Head of caudate nucleus (tissue), 42 donors: ENCODE measurements at regions not wholly inside any gene's neighbourhood (a gene's known extent, or its start where the extent isn't known, plus 50 kb on each side); places are given as distances from the start of the nearest gene placed in this dataset.

Experiments used
- DNase-seq, 42 donors: peaks; one replicate each; pipeline versions ENCODE4 v3.0.0 to v3.0.0-alpha.2; 2020 to 2021; ENCODE audit warnings: mixed read lengths in 7 of 42
- intact Hi-C: fragments of 100-400 bp; cut with DNase I; formaldehyde crosslinking; loops from one replicate; pipeline ENCODE4 v1.15.0; 2022

DNA sequence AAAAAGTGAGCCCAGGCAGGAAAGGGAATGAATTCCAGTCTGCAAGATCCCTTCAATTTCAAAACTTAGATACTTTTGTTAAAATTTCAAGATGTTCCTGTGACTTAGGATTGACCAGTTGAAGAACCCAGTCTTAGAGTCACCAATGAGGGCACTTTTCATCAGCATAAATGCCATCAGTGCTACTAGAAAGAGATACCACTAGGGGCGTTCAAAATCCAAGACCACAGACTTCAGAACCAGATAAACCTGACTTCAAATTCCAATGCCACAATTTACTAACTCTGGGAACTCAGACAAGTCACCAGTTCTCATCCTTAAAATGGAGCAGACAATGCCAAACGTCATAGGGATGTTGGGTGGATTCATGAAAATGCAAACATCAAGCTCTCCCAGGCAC is 523.2 kb downstream of the BUD13 start:
- no peak for DNase-seq
- intact Hi-C loops = no loop called here

DNA sequence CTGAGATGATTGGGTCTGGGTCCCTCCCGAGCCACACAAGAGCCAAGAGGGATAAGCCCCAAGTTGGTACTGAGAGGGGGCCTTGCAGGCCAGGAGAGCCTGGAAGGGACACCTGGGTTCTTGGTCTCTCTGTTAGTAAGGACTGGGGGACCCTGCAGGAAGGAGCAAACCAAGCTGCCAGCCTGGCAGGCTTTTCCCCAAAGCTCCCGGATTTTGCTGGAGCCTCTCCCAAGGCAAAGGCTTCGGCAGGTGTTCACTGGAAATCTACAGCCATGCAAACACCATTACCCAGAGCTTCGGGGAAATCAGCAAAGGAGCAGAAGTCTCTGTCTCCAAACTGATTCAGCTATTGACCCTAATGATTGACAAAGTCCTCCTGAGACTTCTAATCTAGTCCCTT is 527.9 kb downstream of the BUD13 start:
- intact Hi-C loops = no loop called here

DNA sequence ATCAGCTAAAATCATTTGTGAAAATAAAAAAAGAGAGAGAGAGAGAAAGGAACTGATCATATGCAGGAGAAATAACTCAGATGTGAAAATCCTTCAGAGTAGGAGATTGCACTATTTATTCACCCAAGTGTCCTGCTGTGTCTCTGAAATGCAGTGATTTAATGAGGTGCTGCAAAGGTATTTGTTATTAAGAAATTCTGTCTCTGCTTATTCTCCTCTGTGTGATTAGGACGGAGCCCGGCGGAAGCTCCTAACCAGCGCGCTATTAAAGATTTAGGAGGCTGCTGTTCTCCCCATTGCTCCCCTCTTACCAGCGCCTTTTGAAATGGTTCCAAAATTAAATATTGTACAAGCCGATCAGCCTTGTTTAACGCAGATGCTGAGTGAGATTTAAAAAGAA is 528.3 kb downstream of the BUD13 start:
- DNase-seq = no peak
- intact Hi-C loops = no loop called here

More for the DNA sequence above, 527.9 kb downstream of the BUD13 start:
- no peak for DNase-seq

DNA sequence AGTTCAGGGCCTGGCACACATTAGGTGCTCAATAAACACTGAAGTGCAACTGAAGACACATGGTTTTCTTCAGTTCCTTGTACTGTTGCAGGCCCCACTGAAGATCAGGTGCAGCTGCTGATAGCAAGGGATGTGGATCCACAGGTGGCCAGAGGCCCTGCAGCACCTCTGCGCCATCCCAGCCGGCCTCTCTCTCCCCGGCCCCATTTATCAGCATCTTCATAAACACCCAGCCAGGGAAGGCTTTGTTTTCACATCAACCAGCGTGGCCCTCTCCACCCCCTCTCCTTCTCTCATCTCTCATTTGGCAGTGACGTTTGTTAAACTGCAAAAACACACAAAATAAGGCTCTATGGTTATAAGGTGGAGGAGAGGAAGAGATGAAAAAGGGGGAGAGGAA is 528.8 kb downstream of the BUD13 start:
- DNase-seq = no peak
- intact Hi-C loops = no loop called here

DNA sequence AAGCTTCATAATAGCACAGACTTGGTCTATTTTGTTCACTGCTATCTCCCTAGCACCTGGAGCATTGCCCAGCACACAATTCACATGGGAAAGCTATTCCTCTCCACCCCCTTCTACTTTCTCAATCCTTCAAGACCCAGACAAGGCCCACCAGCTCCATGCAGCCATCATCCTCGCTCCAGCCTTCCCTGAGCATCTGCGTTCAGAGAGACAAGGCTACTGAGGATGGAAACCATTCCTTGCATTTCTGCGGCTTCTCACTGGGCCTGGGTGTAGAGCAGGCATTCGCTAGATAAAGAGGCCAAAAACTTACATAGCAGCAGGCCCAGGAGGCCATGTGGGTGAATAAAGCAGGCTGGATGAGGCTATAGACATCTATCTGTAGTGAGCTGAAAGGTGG is 530.8 kb downstream of the BUD13 start:
- intact Hi-C loops = no loop called here
- DNase-seq = no peak

DNA sequence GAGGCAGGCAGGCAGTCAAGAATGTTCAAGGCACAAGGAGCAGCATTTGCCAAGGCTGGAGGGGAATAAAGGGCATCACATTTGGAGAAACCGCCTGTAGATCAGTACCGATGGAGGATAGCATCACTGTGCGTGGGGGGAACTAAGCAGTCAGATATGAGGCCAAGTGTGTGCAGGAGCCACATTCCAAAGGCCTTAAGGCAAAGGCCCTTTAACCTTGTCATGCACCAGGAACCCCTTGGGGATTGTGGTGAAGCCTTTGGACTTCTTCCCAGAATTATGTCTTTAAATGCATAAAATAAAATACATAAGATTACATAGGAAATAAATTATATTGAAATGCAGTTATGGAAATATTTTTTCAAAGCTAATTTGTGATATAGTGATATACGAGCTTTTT is 532.1 kb downstream of the BUD13 start:
- intact Hi-C loops = no loop called here
- no peak for DNase-seq

DNA sequence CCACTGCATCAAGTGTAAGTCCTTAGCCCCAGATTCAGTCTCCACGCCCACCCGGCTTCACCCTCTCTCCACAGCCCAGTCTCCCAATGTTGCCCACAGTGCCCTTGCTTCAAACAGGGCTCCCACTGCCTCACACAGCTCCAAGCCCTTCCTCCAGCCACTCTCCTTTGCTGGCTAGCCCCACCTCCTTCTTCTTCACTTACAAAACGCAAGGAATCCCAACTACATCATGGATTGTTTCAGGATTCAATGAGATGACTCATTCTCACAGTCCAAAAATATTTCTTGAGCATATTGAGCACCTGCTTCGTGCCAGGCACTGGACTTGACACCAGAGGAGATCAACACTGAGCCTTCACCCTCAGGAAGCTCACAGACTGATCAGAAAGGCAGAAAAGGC is 533.5 kb downstream of the BUD13 start:
- no peak for DNase-seq
- intact Hi-C loops = no loop called here

DNA sequence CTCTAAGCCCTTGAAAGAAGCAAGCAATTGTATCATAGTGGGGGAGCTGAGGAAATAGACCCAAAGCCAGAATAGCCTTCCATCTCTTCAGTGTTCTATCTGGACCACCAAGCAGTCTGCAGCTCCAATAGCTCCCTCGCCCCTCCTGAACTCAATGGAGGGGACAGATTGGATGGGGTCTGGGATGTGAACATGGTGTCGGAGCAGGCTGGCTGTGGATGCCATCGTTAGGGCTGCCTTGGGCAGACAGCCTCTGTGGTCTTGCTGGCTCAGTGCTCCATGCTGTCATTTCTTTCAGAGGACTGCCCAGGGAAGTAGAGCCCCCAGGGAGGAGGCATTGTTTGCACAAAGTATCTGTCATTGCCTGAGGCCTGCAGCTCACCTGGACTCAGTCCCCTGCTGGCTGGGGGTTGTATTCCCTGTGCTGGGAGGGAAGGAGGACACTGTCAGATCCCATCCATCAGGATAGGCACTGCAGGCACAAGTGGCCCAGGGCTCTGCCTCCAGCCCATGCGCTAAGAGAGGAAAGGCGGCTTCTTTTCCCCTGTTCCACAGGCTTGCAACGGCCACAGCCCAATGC is 537.7 kb downstream of the BUD13 start:
- no peak for DNase-seq
- intact Hi-C loops = no loop called here

DNA sequence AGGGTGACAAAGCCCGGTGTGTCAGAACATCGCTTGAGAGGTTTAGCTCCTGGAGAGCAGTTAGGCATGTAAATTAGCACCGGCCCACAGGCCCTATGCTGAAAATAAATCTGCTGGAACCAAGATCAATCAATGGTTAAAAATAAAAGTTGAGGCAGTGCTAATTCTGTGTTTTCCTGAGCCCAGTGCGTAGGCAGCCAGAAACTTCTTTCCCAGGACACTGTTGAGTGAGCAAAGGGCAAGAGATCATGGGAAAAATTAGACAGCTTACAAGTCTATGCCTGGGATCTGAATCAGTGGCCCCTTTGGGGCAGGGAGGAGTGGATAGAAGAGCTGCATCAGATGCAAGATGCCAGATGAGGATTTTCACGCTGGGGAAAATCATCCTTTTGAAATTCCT is 539.2 kb downstream of the BUD13 start:
- DNase-seq = no peak
- intact Hi-C loops = no loop called here

DNA sequence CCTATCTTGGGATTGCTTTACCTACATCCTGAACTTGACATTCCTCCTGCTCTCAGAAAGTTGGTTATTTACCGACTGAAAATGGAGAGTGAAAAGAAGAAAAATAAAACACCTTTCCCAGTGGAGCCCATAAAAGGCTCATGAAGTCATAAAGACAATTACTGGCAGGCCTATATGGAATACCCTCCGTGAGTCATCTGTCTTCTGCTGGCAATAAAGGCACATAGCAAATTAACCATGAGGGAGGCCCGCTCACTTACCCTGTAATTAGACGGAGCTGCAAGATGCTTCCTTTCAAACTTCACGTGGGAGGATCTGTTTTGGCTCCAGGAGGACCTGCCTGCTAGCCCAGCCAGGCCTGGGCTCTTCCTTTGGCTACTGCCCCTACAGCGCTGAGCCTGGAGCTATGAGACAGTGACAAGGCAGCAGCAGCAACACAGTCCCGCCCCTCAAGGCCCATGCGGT is 540.4 kb downstream of the BUD13 start:
- intact Hi-C loops = no loop called here
- no peak for DNase-seq

DNA sequence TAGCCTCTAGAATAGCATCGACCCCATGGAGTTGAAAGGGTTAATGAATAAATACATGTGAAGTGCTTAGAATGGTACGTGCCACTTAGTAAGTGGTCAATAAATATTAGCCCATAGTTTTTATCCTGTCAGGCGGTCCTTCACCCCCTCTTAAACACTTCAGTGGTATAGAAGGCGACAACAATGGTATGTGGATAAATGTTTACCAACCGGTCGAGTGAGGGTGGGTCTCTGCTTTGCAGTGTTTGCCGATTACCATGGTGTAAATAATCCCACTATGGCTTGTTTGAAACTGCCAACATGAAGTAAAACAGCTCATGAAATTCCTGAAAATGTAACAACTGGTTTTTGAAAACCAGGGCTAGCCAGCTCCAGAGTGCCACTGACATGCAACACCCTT is 541.2 kb downstream of the BUD13 start:
- DNase-seq = no peak
- intact Hi-C loops = no loop called here

DNA sequence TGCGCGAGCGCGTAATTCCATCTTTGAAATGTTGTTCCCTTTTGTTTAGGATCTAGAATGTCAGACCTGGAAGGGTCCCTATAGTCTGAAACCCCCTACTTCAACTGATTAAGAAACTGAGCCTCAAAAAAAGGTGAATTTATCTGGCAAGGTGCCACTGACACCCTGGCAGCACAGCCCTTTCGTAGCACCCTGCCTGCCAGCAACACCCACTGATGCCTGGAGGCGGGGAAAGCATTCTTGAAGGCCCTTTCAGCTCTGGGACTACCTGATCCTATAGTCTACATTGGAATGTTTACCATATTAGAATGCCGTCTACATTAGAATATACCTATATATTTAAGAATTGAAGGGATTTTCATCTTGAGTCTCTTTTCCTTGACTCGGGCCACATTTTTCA is 542.3 kb downstream of the BUD13 start:
- intact Hi-C loops = no loop called here
- peak in 4 of 42 donors; percentile 18 to 47 (median 24) for DNase-seq

DNA sequence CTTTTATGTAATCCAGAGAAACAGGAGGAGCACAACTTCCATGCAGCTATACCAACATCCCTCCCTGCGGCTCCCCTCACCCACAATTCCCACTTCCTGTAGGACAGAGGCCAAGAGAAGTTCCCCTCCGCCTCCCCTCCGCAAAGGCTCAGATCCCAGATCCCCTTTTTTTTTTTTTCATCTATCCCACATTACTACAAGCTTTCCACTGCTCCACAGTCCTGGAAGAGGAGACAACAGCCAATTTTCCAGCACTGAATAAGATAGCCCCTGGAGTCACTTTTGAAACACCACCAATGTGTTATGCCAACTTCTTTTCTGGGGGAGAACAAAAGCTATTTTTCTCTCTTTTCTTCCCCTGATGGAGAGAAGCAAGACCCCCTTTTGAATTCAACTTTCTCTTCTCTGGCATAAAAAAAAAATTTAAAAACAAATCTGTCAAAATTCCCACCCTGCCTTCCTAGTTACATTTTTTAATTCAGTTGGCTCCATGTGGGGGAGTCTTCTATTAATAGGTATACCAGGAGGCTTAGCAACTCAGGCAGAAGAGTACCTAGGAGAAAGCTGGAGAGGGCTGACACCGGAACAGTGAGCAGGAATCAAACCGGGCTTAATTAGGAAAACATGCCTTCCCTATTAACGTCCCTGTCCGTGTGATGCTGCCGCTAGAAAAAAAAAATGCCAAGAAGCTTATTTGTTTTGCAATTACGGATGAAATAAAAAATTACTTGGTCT is 543.4 kb downstream of the BUD13 start:
- intact Hi-C loops = no loop called here
- DNase-seq = peak in 14 of 42 donors; percentile 14 to 64 (median 42)

DNA sequence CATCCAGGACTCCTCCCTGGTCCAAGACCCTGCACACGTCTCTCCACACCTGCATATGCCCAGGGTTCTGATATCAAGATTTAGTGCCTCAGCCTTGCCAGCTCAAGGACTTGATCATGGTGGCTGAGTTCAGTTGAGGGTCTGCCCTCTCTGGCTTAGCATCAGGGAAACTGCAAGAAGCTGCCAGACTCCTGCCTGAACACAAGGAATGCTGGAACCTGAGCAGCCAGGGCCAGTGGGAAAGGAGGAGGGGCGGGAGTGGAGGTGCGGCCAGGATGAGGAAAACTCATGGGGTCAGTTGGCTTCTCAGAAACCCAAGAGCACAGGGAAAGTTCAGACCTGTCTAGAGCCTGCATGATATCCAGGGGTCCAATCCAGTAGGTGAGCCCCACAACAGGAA is 546.1 kb downstream of the BUD13 start:
- no peak for DNase-seq
- intact Hi-C loops = no loop called here

DNA sequence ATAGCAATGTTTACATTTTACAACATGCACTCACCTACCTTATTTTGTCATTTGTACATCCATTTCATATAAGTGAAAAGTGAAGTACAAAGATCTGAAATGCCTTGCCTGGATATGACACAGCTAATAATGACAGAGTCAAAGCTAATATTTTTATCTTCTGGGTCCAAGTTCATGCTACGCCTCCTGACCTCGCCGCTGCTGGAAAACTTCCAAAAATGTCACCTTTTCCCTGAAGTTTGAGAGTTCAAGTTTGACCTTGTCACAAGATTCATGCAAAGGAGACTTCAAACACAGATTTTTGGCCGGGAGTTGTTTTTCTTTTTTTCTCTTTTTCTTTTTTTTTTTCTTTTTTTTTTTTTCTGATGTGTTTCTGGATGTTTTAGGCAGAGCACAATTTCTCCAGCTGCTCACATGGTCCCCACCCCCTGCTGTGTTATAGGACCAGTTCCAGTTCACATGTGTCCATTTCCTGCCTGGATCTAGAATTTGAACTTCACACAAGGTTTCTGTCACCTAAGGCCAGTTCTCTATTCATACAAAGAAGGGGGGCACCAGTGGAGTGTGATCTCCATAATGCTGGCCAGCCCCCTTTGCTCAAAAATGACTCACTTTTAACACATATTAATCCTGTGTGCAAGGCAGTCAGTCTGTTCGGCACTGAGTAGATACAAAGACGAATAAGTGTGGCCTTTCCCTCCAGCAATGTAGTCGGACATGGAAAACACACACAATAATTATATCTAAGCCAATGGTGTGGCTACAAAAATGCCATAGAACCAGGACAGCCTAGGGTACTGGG is 546.8 kb downstream of the BUD13 start:
- intact Hi-C loops = no loop called here

DNA sequence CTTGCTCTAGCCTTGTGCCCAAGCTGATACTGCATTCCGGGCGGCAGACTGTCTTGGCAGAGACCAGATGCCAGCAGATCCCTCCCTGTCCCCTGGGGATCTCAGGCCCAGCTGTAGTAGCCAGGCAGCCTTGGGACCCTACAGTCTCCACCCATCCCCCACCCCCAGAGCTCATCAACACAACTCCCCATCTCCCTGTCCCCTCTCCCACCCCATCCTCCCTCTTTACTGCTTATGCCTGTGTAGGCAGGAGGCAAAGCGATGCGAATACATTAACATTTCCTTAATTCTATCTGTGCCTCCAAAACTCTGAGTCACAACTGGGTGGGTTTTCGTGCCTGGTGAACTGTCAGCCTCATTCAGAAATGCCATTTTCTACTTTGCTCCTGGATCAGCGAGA is 547.6 kb downstream of the BUD13 start:
- intact Hi-C loops = no loop called here

More for the DNA sequence above, 546.8 kb downstream of the BUD13 start:
- DNase-seq = peak in 1 of 42 donors; percentile 56

DNA sequence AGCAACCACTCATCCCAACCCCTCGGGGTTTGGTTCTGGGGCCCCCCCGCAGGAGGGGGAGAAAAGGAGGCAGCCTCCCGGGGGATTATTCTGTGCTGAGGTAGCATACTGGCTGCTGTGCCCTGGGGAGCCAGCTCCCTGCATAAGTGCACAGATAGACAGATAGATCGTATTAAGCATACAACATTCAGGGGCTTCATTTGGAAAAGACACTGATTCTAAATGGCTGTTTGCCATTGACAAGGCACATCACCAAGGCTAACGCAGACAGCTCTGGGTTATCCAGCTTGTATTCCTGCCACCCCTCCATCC is 547.9 kb downstream of the BUD13 start:
- DNase-seq = peak in 7 of 42 donors; percentile 16 to 46 (median 22)
- intact Hi-C loops = no loop called here

More for the DNA sequence above, 547.6 kb downstream of the BUD13 start:
- peak in 36 of 42 donors; percentile 17 to 83 (median 46) for DNase-seq

DNA sequence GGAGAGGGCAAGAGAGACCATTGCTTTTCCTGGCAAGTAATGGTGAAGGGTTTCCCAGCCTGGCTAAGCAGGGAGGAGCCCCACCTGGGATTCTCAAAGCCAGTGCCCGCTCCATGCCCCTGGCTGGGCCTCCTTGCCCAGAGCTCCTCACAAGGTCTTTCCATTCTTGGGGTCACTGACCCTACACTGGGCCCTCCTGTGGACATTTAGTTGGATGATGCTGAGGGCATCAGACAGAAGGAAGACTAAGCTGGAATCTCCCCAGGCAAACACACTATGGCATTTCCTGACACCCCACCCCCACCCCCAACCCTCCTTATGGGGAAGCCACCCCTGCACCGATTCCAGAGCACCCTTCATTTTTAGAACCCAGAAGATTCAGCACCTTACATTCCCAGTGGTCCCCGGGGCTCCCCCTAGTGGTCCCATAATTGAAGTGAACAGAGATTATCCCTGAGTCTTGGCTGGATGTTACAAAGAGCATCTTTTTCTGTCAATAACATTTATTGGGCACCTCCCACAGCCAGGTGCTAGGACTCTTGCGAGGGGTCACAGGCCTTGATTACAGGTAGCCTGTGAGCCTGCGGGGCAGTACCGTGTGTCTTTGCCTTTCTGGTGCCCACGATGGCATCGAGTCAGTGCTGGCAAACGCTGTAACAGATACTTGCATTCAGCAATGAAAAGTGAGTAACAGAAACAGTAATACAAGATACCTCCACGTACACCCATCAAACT is 548.5 kb downstream of the BUD13 start:
- DNase-seq = peak; percentile 37 to 90 (median 74)

DNA sequence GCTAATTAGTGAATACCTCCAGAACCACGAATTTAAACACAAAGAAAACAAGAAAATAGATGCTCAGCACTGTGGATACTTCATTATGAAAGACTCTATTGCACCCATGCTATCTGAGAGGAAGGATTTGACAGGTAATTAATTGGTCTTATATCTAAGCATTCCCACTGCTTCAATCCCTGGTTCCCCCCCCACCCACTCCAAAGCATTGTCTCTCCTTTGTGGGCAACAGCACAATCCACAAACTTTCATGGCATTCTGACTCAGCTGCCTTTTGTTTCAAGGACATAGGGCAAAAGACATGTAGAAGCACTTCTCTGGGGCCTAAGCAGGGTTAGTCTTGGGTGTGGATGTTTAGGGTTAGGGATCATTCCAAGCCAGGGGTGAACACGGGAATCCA is 551.4 kb downstream of the BUD13 start:
- intact Hi-C loops = no loop called here

More for the DNA sequence above, 548.5 kb downstream of the BUD13 start:
- intact Hi-C loops = no loop called here

More for the DNA sequence above, 551.4 kb downstream of the BUD13 start:
- DNase-seq = no peak
